ENCODE measurements at regions not wholly inside any gene's neighbourhood (a gene's known extent, or its start where the extent isn't known, plus 50 kb on each side); places are given as distances from the start of the nearest gene placed in this dataset.
"Not testable (repeated sequence)": the region's sequence is repeated elsewhere in the genome, so short reads cannot be mapped to it uniquely, and the experiment has no call there.

DNA sequence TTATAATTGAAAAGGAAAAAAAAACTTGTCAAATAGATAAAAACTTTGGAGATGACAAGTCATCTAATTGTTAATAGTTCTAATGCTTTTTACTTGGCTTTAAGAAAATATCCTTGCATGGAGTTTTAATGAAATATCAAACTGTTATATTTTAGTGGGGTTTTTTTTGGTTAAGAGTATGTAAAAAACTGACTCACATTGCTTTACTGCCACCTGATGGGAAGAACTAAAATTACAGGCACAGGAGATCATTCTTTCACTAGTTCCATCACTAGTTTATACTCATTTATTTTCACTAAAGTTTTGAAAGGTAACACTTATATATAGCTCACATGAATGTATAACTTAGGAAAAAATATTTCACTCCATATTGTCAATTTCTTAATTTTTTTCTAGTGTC lies 309.1 kb downstream of the LMBRD1 start:
- DNase-seq (ENCODE audit: low read depth) = no peak

GRCh38 chr6:69466979-69467570 lies 329.7 kb downstream of the LMBRD1 start:
- no peak for DNase-seq (ENCODE audit: low read depth)

DNA sequence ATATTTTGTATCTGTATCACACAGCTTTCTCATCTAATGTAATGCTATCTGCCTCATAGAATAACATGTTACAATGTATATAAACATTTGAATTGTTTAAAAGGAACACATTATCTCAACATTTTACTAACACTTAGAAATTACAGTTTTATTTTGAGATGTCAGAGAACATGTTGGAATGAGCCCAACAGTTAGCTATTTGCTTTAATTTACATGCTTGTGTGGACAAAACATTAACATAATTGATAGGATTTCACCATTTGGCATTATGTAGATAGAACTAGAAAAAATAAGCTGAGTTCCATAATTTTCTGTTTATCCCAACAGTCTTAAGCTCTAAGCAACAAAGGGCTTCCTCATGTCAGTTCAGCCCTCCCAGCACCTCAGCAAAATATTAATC lies 330.9 kb downstream of the LMBRD1 start:
- DNase-seq (ENCODE audit: low read depth) = no peak

GRCh38 chr6:69456086-69456485 lies 340.7 kb downstream of the LMBRD1 start:
- DNase-seq (ENCODE audit: low read depth) = no peak

- DNase-seq (ENCODE audit: low read depth) = not testable (repeated sequence)
These were observed 342.2 kb downstream of the LMBRD1 start for GRCh38 chr6:69454619-69455018.

DNA sequence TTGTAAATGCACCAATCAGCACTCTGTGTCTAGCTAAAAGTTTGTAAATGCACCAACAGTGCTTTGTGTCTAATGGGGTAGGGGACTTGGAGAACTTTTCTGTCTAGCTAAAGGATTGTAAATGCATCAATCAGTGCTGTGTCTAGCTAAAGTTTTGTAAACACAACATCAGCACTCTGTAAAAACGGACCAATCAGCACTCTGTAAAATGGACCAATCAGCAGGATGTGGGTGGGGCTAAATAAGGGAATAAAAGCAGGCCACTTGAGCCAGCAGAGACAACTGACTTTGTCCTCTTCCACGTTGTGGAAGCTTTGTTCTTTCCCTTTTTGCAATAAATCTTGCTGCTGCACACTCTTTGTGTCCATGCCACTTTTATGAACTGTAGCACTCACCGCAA lies 346.3 kb downstream of the LMBRD1 start:
- not testable (repeated sequence) for DNase-seq (ENCODE audit: low read depth)

GRCh38 chr6:69449887-69450286 lies 346.9 kb downstream of the LMBRD1 start:
- DNase-seq (ENCODE audit: low read depth) = no peak
